ENCODE measurements at regions not wholly inside any gene's neighbourhood (a gene's known extent, or its start where the extent isn't known, plus 50 kb on each side); places are given as distances from the start of the nearest gene placed in this dataset.

DNA sequence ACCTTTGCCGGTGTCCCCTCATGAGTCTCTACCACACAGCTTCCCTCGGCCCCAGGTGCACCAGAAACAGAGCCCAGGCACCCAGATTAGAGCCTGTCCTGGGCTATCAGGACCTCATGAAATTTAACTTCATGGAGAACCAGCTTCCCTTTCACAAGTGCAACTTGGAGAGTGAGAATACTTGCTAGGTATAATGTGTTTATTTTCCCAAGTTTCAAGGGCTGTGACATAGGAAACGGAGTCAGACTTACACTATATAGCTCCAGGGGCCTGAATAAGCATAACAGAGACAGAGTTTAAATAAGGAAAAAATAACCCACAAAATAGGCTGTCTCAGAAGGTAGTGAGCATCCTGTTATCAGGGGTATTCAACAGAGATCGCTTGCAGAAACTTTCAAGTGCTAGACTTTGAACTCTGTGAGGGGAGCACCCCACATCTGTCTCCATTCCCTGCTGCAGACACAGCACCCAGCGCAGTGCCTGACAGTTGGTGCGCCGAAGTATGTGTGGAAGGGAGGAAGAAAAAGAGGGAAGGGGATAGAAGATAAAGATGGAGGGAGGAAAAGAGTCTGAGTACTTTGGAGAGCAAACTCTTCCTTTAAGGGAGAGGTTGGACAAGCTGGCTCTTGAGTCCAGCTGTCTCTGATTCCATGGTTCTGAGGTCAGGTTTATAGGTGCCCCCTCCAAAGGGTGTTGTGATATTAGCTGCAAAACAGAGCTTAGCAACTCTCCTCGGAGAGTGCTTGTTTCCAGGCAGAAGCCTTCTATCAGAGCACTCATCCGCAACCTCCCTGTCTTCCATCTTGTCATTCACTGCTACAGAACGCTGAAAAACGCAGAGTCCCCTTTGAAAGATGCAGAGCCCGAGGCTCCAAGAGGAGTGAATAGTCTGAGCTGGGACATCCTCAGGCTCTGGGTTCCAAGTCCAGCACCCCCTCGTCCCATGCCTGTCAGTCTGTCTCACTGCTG, 84.8 kb downstream of the CPN2 start:
- TF ChIP-seq, protein P1, sequence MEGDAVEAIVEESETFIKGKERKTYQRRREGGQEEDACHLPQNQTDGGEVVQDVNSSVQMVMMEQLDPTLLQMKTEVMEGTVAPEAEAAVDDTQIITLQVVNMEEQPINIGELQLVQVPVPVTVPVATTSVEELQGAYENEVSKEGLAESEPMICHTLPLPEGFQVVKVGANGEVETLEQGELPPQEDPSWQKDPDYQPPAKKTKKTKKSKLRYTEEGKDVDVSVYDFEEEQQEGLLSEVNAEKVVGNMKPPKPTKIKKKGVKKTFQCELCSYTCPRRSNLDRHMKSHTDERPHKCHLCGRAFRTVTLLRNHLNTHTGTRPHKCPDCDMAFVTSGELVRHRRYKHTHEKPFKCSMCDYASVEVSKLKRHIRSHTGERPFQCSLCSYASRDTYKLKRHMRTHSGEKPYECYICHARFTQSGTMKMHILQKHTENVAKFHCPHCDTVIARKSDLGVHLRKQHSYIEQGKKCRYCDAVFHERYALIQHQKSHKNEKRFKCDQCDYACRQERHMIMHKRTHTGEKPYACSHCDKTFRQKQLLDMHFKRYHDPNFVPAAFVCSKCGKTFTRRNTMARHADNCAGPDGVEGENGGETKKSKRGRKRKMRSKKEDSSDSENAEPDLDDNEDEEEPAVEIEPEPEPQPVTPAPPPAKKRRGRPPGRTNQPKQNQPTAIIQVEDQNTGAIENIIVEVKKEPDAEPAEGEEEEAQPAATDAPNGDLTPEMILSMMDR (conservative IDR thresholded peaks at IDR 0.05; ENCODE audit: low read depth, low read length): no peak
- no peak for TF ChIP-seq EZH2 (IDR thresholded peaks at IDR 0.05; ENCODE audit: borderline replicate concordance, low read depth, low read length, poor library complexity, severe bottlenecking)

All from A673 (cell line).